ENCODE measurements at regions not wholly inside any gene's neighbourhood (a gene's known extent, or its start where the extent isn't known, plus 50 kb on each side); places are given as distances from the start of the nearest gene placed in this dataset.

- TF ChIP-seq POLR2A (IDR thresholded peaks at IDR 0.05): no peak
- TF ChIP-seq CTCF (IDR thresholded peaks at IDR 0.05): no peak
Measured at GRCh38 chr2:40579247-40579646, 127.4 kb upstream of the SLC8A1 start.
